WTC11 (cell line): ENCODE measurements at regions not wholly inside any gene's neighbourhood (a gene's known extent, or its start where the extent isn't known, plus 50 kb on each side); places are given as distances from the start of the nearest gene placed in this dataset.

ENCODE experiments used
- TF ChIP-seq, protein P1 (sequence below): sonication (generic); formaldehyde crosslinking; IDR thresholded peaks from 2 replicates; pipeline ENCODE4 v1.8.1; 2023; ENCODE audit warnings: mild to moderate bottlenecking, moderate library complexity, missing genetic modification reagents
- TF ChIP-seq, protein P2 (sequence below): fragments of 200-600 bp; IDR thresholded peaks from 2 replicates; pipeline ENCODE4 v1.8.0; 2022; ENCODE audit warnings: antibody characterized with exemption

DNA sequence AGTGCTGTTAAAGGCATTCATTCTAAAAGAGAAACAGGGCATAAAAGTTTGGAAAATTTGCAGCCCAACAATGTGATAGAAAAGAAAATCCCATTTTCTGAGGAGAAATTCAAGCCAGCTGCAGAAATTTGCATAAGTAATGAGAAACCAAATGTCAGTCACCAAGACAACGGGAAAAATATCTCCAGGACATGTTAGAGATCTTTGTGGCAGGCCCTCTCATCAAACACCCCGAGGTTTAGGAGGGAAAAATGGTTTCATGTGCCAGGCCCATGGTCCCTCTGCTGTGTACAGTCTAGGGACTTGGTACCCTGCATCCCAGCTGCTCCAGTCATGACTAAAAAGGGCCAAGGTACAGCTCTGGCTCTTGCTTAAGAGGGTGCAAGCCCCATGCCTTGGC lies 251.0 kb upstream of the FAR2 start:
- TF ChIP-seq, protein P1, sequence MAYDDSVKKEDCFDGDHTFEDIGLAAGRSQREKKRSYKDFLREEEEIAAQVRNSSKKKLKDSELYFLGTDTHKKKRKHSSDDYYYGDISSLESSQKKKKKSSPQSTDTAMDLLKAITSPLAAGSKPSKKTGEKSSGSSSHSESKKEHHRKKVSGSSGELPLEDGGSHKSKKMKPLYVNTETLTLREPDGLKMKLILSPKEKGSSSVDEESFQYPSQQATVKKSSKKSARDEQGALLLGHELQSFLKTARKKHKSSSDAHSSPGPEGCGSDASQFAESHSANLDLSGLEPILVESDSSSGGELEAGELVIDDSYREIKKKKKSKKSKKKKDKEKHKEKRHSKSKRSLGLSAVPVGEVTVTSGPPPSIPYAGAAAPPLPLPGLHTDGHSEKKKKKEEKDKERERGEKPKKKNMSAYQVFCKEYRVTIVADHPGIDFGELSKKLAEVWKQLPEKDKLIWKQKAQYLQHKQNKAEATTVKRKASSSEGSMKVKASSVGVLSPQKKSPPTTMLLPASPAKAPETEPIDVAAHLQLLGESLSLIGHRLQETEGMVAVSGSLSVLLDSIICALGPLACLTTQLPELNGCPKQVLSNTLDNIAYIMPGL (CRISPR knock-in tag), result no peak
- TF ChIP-seq, protein P2, sequence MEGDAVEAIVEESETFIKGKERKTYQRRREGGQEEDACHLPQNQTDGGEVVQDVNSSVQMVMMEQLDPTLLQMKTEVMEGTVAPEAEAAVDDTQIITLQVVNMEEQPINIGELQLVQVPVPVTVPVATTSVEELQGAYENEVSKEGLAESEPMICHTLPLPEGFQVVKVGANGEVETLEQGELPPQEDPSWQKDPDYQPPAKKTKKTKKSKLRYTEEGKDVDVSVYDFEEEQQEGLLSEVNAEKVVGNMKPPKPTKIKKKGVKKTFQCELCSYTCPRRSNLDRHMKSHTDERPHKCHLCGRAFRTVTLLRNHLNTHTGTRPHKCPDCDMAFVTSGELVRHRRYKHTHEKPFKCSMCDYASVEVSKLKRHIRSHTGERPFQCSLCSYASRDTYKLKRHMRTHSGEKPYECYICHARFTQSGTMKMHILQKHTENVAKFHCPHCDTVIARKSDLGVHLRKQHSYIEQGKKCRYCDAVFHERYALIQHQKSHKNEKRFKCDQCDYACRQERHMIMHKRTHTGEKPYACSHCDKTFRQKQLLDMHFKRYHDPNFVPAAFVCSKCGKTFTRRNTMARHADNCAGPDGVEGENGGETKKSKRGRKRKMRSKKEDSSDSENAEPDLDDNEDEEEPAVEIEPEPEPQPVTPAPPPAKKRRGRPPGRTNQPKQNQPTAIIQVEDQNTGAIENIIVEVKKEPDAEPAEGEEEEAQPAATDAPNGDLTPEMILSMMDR, result no peak
